Smooth muscle cell (in vitro differentiated cells): ENCODE measurements at regions not wholly inside any gene's neighbourhood (a gene's known extent, or its start where the extent isn't known, plus 50 kb on each side); places are given as distances from the start of the nearest gene placed in this dataset.

ENCODE experiments used
- DNase-seq: peaks from one replicate; lab custom pipeline; 2025; ENCODE audit not compliant: unreplicated experiment; lab: John Stamatoyannopoulos, UW
- H2AFZ ChIP-seq: fragments of 200-600 bp; sonication (generic); 2 replicates; pipeline ENCODE4 v1.6.0; 2016; ENCODE audit warnings: antibody characterized with exemption, low read depth, mild to moderate bottlenecking
- H3F3A ChIP-seq: fragments of 200-600 bp; sonication (generic); 2 replicates; pipeline ENCODE4 v1.6.0; 2017; ENCODE audit warnings: antibody characterized with exemption, low read depth
- H3K27ac ChIP-seq: fragments of 200-600 bp; sonication (generic); 2 replicates; pipeline ENCODE4 v1.5.1; 2016; ENCODE audit warnings: low read depth, mild to moderate bottlenecking
- H3K27me3 ChIP-seq: fragments of 200-600 bp; sonication (generic); 2 replicates; pipeline ENCODE4 v1.6.1; 2016; ENCODE audit warnings: low read depth, mild to moderate bottlenecking
- H3K36me3 ChIP-seq: fragments of 200-600 bp; sonication (generic); 2 replicates; pipeline ENCODE4 v1.5.1; 2016; ENCODE audit warnings: low read depth
- H3K4me1 ChIP-seq: fragments of 200-600 bp; sonication (generic); 2 replicates; pipeline ENCODE4 v1.5.1; 2016; ENCODE audit warnings: low read depth
- H3K4me2 ChIP-seq: fragments of 200-600 bp; sonication (generic); 2 replicates; pipeline ENCODE4 v1.6.0; 2016; ENCODE audit warnings: mild to moderate bottlenecking
- H3K4me3 ChIP-seq: fragments of 200-600 bp; sonication (generic); 2 replicates; pipeline ENCODE4 v1.5.1; 2016; ENCODE audit warnings: mild to moderate bottlenecking
- H3K79me2 ChIP-seq: fragments of 200-600 bp; sonication (generic); 2 replicates; pipeline ENCODE4 v1.6.0; 2016; ENCODE audit warnings: low read depth, mild to moderate bottlenecking
- H3K9ac ChIP-seq: fragments of 200-600 bp; sonication (generic); 2 replicates; pipeline ENCODE4 v1.6.0; 2016; ENCODE audit warnings: low read depth
- H3K9me3 ChIP-seq: fragments of 200-600 bp; sonication (generic); replicated peaks from 2 replicates; pipeline ENCODE4 v1.5.1; 2016; ENCODE audit warnings: low read depth
- H4K20me1 ChIP-seq: fragments of 200-600 bp; sonication (generic); 2 replicates; pipeline ENCODE4 v1.6.0; 2016; ENCODE audit warnings: low read depth
- WGBS: methylation state at CpG from one replicate; pipeline ENCODE4 v1.1.7; 2016; ENCODE audit warnings: low lambda C conversion rate; 5-methylcytosine and 5-hydroxymethylcytosine counted together
- TF ChIP-seq, protein P1 (sequence below): fragments of 200-600 bp; sonication (generic); IDR thresholded peaks from 2 replicates; pipeline ENCODE4 v1.5.1; 2017; ENCODE audit warnings: borderline replicate concordance, mild to moderate bottlenecking, antibody characterized with exemption; ENCODE audit not compliant: insufficient read depth, poor library complexity, severe bottlenecking

DNA sequence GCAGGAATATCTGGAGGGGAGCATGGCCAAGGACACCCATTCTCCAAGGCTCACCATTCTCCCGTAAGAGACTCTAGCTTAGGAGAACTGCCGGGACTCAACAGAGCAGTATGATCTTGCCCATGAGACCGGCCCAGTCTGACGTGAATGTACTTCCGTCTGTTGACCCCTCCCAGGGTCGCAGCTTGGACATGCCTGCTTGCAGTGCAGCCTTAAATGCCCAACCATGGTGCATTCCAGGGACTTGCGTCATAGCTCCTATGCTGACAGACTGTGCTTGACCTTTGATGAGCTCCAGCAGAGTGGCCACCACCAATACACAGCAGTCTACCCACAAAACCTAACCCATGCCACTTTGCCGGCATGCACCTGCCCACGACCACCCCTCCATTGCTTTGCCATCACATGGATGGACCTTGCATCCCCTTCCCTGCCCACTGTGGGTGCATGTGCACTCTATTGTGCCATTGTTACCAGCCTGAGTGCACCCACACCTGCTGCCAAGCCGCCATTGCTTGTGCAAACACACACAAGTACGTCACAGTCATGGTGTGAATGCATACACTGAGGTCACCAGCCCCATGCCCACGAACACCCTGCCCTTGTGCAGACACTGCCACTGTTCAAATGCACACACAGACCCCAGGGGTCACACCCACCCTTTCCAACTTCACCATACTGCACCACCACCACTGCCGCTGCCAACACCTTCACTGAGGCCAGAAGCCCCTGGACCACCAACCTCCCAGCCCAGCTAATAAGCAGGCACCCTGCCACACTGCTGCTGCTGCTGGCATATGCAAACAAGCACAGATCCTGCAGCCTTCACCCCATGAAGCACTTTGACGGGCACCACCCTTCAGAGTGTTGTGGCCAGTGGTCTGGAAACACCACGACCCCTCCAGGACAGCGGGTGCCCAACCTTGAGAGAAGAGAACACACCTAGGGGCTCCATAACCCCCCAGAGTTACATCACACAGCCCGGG lies 1141.3 kb downstream of the BRINP3 start:
- Histone ChIP-seq H2AFZ (no peak overlapping the region), H3K4me3 (no peak overlapping the region), H3K79me2 (no peaks in the 10 kb centered on the region), H4K20me1 (no peaks in the 10 kb centered on the region), H3K27me3 (no peaks in the 10 kb centered on the region), H3K36me3 (no peaks in the 10 kb centered on the region), H3K4me2 (no peak overlapping the region), H3K9me3 (no peaks in the 10 kb centered on the region), H3K9ac (no peak overlapping the region), H3K27ac (no peak overlapping the region), H3F3A (no peaks in the 10 kb centered on the region), H3K4me1 (no peaks in the 10 kb centered on the region)
- DNase-seq, result no peak
- TF ChIP-seq, protein P1, sequence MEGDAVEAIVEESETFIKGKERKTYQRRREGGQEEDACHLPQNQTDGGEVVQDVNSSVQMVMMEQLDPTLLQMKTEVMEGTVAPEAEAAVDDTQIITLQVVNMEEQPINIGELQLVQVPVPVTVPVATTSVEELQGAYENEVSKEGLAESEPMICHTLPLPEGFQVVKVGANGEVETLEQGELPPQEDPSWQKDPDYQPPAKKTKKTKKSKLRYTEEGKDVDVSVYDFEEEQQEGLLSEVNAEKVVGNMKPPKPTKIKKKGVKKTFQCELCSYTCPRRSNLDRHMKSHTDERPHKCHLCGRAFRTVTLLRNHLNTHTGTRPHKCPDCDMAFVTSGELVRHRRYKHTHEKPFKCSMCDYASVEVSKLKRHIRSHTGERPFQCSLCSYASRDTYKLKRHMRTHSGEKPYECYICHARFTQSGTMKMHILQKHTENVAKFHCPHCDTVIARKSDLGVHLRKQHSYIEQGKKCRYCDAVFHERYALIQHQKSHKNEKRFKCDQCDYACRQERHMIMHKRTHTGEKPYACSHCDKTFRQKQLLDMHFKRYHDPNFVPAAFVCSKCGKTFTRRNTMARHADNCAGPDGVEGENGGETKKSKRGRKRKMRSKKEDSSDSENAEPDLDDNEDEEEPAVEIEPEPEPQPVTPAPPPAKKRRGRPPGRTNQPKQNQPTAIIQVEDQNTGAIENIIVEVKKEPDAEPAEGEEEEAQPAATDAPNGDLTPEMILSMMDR, result no peak
- WGBS, result 89% methylated on average over 17 of the region's 17 CpGs

DNA sequence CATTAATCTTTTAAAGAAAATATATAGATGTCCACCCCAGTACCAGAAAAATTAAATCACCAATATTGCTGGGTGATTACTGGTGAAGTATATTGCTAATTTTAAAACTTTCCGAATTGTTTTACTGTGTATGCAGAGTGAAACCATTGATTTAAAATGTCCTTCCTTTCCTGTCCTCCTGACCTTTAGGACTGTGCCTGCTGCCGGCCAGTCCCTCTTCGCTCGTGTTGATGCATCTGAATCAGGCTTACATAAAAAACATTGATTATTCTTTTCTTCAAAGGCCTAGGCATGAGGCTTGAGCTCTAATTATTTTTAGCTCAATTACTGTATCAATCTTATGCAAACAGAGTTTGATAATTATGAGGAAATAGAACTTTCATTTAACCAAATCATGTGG lies 1128.1 kb downstream of the BRINP3 start:
- no peaks in the 10 kb centered on the region for H3K4me1 ChIP-seq
- H3K36me3 ChIP-seq, result no peaks in the 10 kb centered on the region
- H3K4me3 ChIP-seq, result no peak overlapping the region
- H4K20me1 ChIP-seq, result no peaks in the 10 kb centered on the region
- no peak for DNase-seq
- no peaks in the 10 kb centered on the region for H3K27me3 ChIP-seq
- TF ChIP-seq, protein P1, result no peak
- no peaks in the 10 kb centered on the region for H3F3A ChIP-seq
- no peaks in the 10 kb centered on the region for H3K9me3 ChIP-seq
- no peak overlapping the region for H3K9ac ChIP-seq
- H2AFZ ChIP-seq, result no peak overlapping the region
- WGBS, result 88% methylated on average over 4 of the region's 4 CpGs
- no peak overlapping the region for H3K4me2 ChIP-seq
- H3K27ac ChIP-seq, result no peak overlapping the region
- H3K79me2 ChIP-seq, result no peaks in the 10 kb centered on the region

DNA sequence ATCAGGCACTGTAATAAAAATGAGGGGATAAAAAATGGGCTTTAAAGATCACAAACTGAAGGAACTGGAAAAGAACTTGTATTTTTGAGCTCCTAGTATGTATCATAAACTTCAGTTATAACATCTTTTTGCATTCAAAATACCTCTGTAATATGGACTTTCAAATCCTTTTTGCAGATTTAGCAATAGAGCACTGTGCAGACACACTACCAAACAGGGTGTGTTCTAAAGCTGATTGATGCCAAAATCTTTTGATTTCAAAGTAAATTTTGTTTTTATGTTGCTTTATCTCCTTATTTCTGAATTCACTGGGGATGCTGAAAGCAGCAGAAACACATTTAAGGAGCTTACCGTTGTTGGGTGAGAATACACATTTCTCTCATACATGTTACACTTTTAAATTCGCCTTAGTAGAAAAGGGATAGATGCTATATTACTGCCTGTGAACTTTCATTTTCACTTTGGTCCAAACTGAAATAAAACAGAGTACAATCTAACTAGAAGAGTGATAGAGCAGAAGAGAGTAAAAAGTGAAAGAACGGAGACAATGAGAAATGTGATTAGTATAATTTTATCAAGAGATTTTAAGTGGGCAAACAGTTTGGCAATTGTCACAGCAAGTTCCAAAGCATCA lies 1126.6 kb downstream of the BRINP3 start:
- no peaks in the 10 kb centered on the region for H3K4me1 ChIP-seq
- H3K9ac ChIP-seq, result no peak overlapping the region
- TF ChIP-seq, protein P1, result no peak
- H3K27me3 ChIP-seq, result no peaks in the 10 kb centered on the region
- H3K4me3 ChIP-seq, result no peak overlapping the region
- no peak overlapping the region for H3K4me2 ChIP-seq
- H3F3A ChIP-seq, result no peaks in the 10 kb centered on the region
- H3K79me2 ChIP-seq, result no peaks in the 10 kb centered on the region
- WGBS, result 88% methylated on average over 3 of the region's 3 CpGs
- no peak overlapping the region for H2AFZ ChIP-seq
- no peaks in the 10 kb centered on the region for H3K36me3 ChIP-seq
- H3K27ac ChIP-seq, result no peak overlapping the region
- DNase-seq, result no peak
- H4K20me1 ChIP-seq, result no peaks in the 10 kb centered on the region
- H3K9me3 ChIP-seq, result no peaks in the 10 kb centered on the region
